ENCODE measurements at regions not wholly inside any gene's neighbourhood (a gene's known extent, or its start where the extent isn't known, plus 50 kb on each side); places are given as distances from the start of the nearest gene placed in this dataset.

DNA sequence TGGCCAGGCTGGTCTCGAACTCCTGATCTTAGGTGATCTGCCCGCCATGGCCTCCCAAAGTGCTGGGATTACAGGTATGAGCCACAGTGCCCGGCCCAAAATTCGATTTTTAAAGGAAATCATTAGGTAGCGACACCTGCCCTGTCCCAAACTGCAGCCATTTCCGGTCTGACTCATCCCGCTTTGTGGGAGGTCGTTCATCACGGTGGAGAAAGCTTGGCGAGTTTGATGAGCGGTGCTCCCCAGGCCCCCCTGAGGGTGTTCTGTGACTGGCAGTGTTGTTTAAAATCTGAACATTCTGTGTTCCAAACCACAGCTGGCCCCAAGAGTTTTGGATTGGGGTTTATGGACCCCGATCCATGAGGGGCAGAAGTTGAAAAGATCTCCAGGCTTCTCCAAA, 53.0 kb upstream of the GLI2 start:
- H3K4me1 ChIP-seq (ENCODE audit: low read depth): no peaks in the 10 kb centered on the region
- DNase-seq (ENCODE audit: low read depth in 1 of 2, low spot score in 1 of 2): no peak
- H3K9me3 ChIP-seq (ENCODE audit: low read depth): no peaks in the 10 kb centered on the region
- H3K36me3 ChIP-seq: no peaks in the 10 kb centered on the region
- TF ChIP-seq, protein P1, sequence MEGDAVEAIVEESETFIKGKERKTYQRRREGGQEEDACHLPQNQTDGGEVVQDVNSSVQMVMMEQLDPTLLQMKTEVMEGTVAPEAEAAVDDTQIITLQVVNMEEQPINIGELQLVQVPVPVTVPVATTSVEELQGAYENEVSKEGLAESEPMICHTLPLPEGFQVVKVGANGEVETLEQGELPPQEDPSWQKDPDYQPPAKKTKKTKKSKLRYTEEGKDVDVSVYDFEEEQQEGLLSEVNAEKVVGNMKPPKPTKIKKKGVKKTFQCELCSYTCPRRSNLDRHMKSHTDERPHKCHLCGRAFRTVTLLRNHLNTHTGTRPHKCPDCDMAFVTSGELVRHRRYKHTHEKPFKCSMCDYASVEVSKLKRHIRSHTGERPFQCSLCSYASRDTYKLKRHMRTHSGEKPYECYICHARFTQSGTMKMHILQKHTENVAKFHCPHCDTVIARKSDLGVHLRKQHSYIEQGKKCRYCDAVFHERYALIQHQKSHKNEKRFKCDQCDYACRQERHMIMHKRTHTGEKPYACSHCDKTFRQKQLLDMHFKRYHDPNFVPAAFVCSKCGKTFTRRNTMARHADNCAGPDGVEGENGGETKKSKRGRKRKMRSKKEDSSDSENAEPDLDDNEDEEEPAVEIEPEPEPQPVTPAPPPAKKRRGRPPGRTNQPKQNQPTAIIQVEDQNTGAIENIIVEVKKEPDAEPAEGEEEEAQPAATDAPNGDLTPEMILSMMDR (IDR thresholded peaks at IDR 0.05; ENCODE audit: low read depth, low read length): no peak
- peaks cover 17% of the 10 kb centered on the region for H3K27me3 ChIP-seq
- no peak overlapping the region for H3K27ac ChIP-seq
- H3K4me3 ChIP-seq: no peak overlapping the region

DNA sequence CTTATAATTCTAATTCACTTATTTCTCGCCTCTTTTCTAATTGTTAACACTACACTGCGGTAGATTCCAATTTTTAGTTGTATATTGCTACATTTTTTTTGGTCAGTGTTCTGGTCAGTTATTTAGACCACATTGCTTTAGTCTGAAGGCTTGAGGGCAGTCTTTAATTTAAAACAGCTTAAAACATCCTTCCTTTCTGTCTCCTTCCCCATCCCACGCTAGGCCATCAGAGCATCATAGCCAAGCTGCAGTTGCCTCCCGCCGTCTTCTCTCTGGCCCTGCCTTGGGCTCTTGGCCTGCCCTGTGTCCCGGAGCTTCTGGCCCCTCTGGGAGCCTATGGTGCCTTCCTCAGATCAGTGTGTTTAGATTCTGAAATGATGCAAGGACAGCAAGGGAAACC, 52.6 kb upstream of the GLI2 start:
- no peak for DNase-seq (ENCODE audit: low read depth in 1 of 2, low spot score in 1 of 2)
- H3K4me3 ChIP-seq: no peak overlapping the region
- no peak overlapping the region for H3K27ac ChIP-seq
- TF ChIP-seq, protein P1 (IDR thresholded peaks at IDR 0.05; ENCODE audit: low read depth, low read length): no peak
- no peaks in the 10 kb centered on the region for H3K36me3 ChIP-seq
- H3K9me3 ChIP-seq (ENCODE audit: low read depth): no peaks in the 10 kb centered on the region
- peaks cover 16% of the 10 kb centered on the region for H3K27me3 ChIP-seq
- no peaks in the 10 kb centered on the region for H3K4me1 ChIP-seq (ENCODE audit: low read depth)

DNA sequence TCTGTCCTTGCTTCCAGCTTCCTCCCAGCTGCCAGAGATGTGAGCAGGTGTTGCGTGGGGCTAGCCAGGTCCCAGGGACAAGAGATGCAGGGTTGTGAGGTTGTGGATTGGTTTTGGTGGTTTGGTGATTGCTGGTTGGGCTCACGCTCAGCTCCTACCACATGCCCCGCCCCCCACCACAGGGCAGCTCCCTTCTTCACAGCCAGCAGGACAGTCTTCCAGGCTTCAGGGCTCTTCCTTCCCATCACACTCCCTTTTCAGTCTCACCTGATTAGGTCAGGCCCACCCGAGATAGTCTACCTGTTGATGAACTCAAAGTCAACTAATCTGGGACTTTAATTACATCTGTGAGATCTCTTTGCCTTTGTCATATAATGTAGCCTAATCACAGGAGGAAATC, 52.0 kb upstream of the GLI2 start:
- no peak for DNase-seq (ENCODE audit: low read depth in 1 of 2, low spot score in 1 of 2)
- H3K36me3 ChIP-seq: no peaks in the 10 kb centered on the region
- peaks cover 16% of the 10 kb centered on the region for H3K27me3 ChIP-seq
- no peak overlapping the region for H3K27ac ChIP-seq
- no peak overlapping the region for H3K4me3 ChIP-seq
- TF ChIP-seq, protein P1 (IDR thresholded peaks at IDR 0.05; ENCODE audit: low read depth, low read length): no peak
- no peaks in the 10 kb centered on the region for H3K9me3 ChIP-seq (ENCODE audit: low read depth)
- no peaks in the 10 kb centered on the region for H3K4me1 ChIP-seq (ENCODE audit: low read depth)

- TF ChIP-seq, protein P1 (IDR thresholded peaks at IDR 0.05; ENCODE audit: low read depth, low read length): no peak
- Histone ChIP-seq H3K4me3 (no peak overlapping the region), H3K27me3 (peaks cover 15% of the 10 kb centered on the region), H3K9me3 (ENCODE audit: low read depth) (no peaks in the 10 kb centered on the region), H3K27ac (no peak overlapping the region), H3K36me3 (no peaks in the 10 kb centered on the region), H3K4me1 (ENCODE audit: low read depth) (no peaks in the 10 kb centered on the region)
- peak in 1 of 2 donors; percentile 55 for DNase-seq (ENCODE audit: low read depth in 1 of 2, low spot score in 1 of 2)
Measured at GRCh38 chr2:120684289-120685065, 51.2 kb upstream of the GLI2 start.

GRCh38 chr2:120685066-120685973, 50.3 kb upstream of the GLI2 start:
- Histone ChIP-seq H3K4me3 (no peak overlapping the region), H3K36me3 (no peaks in the 10 kb centered on the region), H3K9me3 (ENCODE audit: low read depth) (no peaks in the 10 kb centered on the region), H3K4me1 (ENCODE audit: low read depth) (no peaks in the 10 kb centered on the region), H3K27me3 (peaks cover 9% of the 10 kb centered on the region), H3K27ac (no peak overlapping the region)
- TF ChIP-seq, protein P1 (IDR thresholded peaks at IDR 0.05; ENCODE audit: low read depth, low read length): no peak
- DNase-seq (ENCODE audit: low read depth in 1 of 2, low spot score in 1 of 2): no peak

Data from cardiac muscle cell (in vitro differentiated cells and primary cell).